ENCODE measurements at regions not wholly inside any gene's neighbourhood (a gene's known extent, or its start where the extent isn't known, plus 50 kb on each side); places are given as distances from the start of the nearest gene placed in this dataset.

GRCh38 chr2:128456281-128456680 is 137.6 kb upstream of the HS6ST1 start:
- Histone ChIP-seq H3K4me3 (ENCODE audit: low read length in 2 of 2) (no peak overlapping the region), H3K27me3 (ENCODE audit: control insufficient read depth in 2 of 2, insufficient read depth in 1 of 2, low read length in 1 of 2) (no peaks in the 10 kb centered on the region), H3K36me3 (ENCODE audit: control insufficient read depth in 2 of 2, insufficient read depth in 2 of 2, low read length in 1 of 2) (no peaks in the 10 kb centered on the region), H3K27ac (ENCODE audit: low read depth in 1 of 2, low read length in 1 of 2) (no peak overlapping the region), H3K9me3 (ENCODE audit: control insufficient read depth in 2 of 2, insufficient read depth in 1 of 2, low read length in 1 of 2) (peaks cover 0 to 11% of the 10 kb centered on the region in 2 donors), H3K4me1 (ENCODE audit: control insufficient read depth in 2 of 2, insufficient read depth in 2 of 2, low read length in 2 of 2) (peaks cover 0 to 6% of the 10 kb centered on the region in 2 donors)
- WGBS: 86% methylated on average over 5 of the region's 5 CpGs
- DNase-seq (ENCODE audit: low read depth in 6 of 9, low spot score in 9 of 9): no peak

GRCh38 chr2:128457006-128457604 is 138.4 kb upstream of the HS6ST1 start:
- no peak for DNase-seq (ENCODE audit: low read depth in 6 of 9, low spot score in 9 of 9)

GRCh38 chr2:128457716-128458115 is 139.0 kb upstream of the HS6ST1 start:
- Histone ChIP-seq H3K4me1 (ENCODE audit: control insufficient read depth in 2 of 2, insufficient read depth in 2 of 2, low read length in 2 of 2) (no peaks in the 10 kb centered on the region), H3K27ac (ENCODE audit: low read depth in 1 of 2, low read length in 1 of 2) (no peak overlapping the region), H3K4me3 (ENCODE audit: low read length in 2 of 2) (no peak overlapping the region), H3K36me3 (ENCODE audit: control insufficient read depth in 2 of 2, insufficient read depth in 2 of 2, low read length in 1 of 2) (no peaks in the 10 kb centered on the region), H3K27me3 (ENCODE audit: control insufficient read depth in 2 of 2, insufficient read depth in 1 of 2, low read length in 1 of 2) (no peaks in the 10 kb centered on the region), H3K9me3 (ENCODE audit: control insufficient read depth in 2 of 2, insufficient read depth in 1 of 2, low read length in 1 of 2) (peaks cover 0 to 14% of the 10 kb centered on the region in 2 donors)
- WGBS: 87% methylated on average over 5 of the region's 5 CpGs
- DNase-seq (ENCODE audit: low read depth in 6 of 9, low spot score in 9 of 9): no peak

More at GRCh38 chr2:128457006-128457604, 138.4 kb upstream of the HS6ST1 start:
- Histone ChIP-seq H3K9me3 (ENCODE audit: control insufficient read depth in 2 of 2, insufficient read depth in 1 of 2, low read length in 1 of 2) (peaks cover 0 to 12% of the 10 kb centered on the region in 2 donors), H3K27ac (ENCODE audit: low read depth in 1 of 2, low read length in 1 of 2) (no peak overlapping the region), H3K4me3 (ENCODE audit: low read length in 2 of 2) (no peak overlapping the region), H3K27me3 (ENCODE audit: control insufficient read depth in 2 of 2, insufficient read depth in 1 of 2, low read length in 1 of 2) (no peaks in the 10 kb centered on the region), H3K36me3 (ENCODE audit: control insufficient read depth in 2 of 2, insufficient read depth in 2 of 2, low read length in 1 of 2) (no peaks in the 10 kb centered on the region), H3K4me1 (ENCODE audit: control insufficient read depth in 2 of 2, insufficient read depth in 2 of 2, low read length in 2 of 2) (no peaks in the 10 kb centered on the region)
- WGBS: 97% methylated on average over 4 of the region's 4 CpGs

GRCh38 chr2:128458505-128458904 is 139.8 kb upstream of the HS6ST1 start:
- DNase-seq (ENCODE audit: low read depth in 6 of 9, low spot score in 9 of 9): no peak
- Histone ChIP-seq H3K27me3 (ENCODE audit: control insufficient read depth in 2 of 2, insufficient read depth in 1 of 2, low read length in 1 of 2) (no peaks in the 10 kb centered on the region), H3K9me3 (ENCODE audit: control insufficient read depth in 2 of 2, insufficient read depth in 1 of 2, low read length in 1 of 2) (peaks cover 0 to 14% of the 10 kb centered on the region in 2 donors), H3K36me3 (ENCODE audit: control insufficient read depth in 2 of 2, insufficient read depth in 2 of 2, low read length in 1 of 2) (no peaks in the 10 kb centered on the region), H3K4me1 (ENCODE audit: control insufficient read depth in 2 of 2, insufficient read depth in 2 of 2, low read length in 2 of 2) (no peaks in the 10 kb centered on the region), H3K4me3 (ENCODE audit: low read length in 2 of 2) (no peak overlapping the region), H3K27ac (ENCODE audit: low read depth in 1 of 2, low read length in 1 of 2) (no peak overlapping the region)
- 88% methylated on average over 2 of the region's 2 CpGs for WGBS

GRCh38 chr2:128464456-128464855 is 145.8 kb upstream of the HS6ST1 start:
- Histone ChIP-seq H3K36me3 (ENCODE audit: control insufficient read depth in 2 of 2, insufficient read depth in 2 of 2, low read length in 1 of 2) (no peaks in the 10 kb centered on the region), H3K4me1 (ENCODE audit: control insufficient read depth in 2 of 2, insufficient read depth in 2 of 2, low read length in 2 of 2) (no peaks in the 10 kb centered on the region), H3K4me3 (ENCODE audit: low read length in 2 of 2) (no peak overlapping the region), H3K27me3 (ENCODE audit: control insufficient read depth in 2 of 2, insufficient read depth in 1 of 2, low read length in 1 of 2) (no peaks in the 10 kb centered on the region), H3K9me3 (ENCODE audit: control insufficient read depth in 2 of 2, insufficient read depth in 1 of 2, low read length in 1 of 2) (peaks cover 8 to 37% of the 10 kb centered on the region in 2 donors), H3K27ac (ENCODE audit: low read depth in 1 of 2, low read length in 1 of 2) (no peak overlapping the region)
- WGBS: 98% methylated on average over 1 of the region's 1 CpG
- no peak for DNase-seq (ENCODE audit: low read depth in 6 of 9, low spot score in 9 of 9)

- DNase-seq (ENCODE audit: low read depth in 6 of 9, low spot score in 9 of 9): no peak
- H3K9me3 ChIP-seq (ENCODE audit: control insufficient read depth in 2 of 2, insufficient read depth in 1 of 2, low read length in 1 of 2): peaks cover 8 to 47% of the 10 kb centered on the region in 2 donors
- no peak overlapping the region for H3K4me3 ChIP-seq (ENCODE audit: low read length in 2 of 2)
- 93% methylated on average over 4 of the region's 4 CpGs for WGBS
- H3K36me3 ChIP-seq (ENCODE audit: control insufficient read depth in 2 of 2, insufficient read depth in 2 of 2, low read length in 1 of 2): no peaks in the 10 kb centered on the region
- H3K27me3 ChIP-seq (ENCODE audit: control insufficient read depth in 2 of 2, insufficient read depth in 1 of 2, low read length in 1 of 2): no peaks in the 10 kb centered on the region
- H3K4me1 ChIP-seq (ENCODE audit: control insufficient read depth in 2 of 2, insufficient read depth in 2 of 2, low read length in 2 of 2): no peaks in the 10 kb centered on the region
- H3K27ac ChIP-seq (ENCODE audit: low read depth in 1 of 2, low read length in 1 of 2): no peak overlapping the region
Measured at GRCh38 chr2:128465246-128466170, 146.8 kb upstream of the HS6ST1 start.

DNA sequence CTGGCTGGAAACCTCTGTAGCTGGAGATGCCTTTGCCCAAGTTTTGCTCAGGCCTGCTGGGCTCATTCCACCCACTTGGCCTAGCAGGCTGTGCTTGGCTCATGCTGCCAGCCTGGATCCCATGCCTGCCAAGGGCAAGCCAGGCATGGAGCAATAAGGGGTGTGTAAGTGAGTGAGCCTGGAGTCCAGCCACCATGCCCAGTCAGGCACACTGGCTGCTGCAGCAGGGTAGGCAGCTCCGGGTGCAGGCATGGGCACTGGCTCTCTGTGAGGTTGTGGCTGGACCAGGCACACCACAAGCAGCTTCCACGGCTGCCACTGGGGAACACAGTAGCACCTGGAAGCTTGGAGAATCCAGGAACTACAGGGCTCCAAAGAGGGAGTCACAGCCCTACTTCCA is 147.7 kb upstream of the HS6ST1 start:
- H3K9me3 ChIP-seq (ENCODE audit: control insufficient read depth in 2 of 2, insufficient read depth in 1 of 2, low read length in 1 of 2): peaks cover 8 to 52% of the 10 kb centered on the region in 2 donors
- no peak for DNase-seq (ENCODE audit: low read depth in 6 of 9, low spot score in 9 of 9)
- 100% methylated on average over 2 of the region's 2 CpGs for WGBS
- H3K36me3 ChIP-seq (ENCODE audit: control insufficient read depth in 2 of 2, insufficient read depth in 2 of 2, low read length in 1 of 2): no peaks in the 10 kb centered on the region
- no peaks in the 10 kb centered on the region for H3K27me3 ChIP-seq (ENCODE audit: control insufficient read depth in 2 of 2, insufficient read depth in 1 of 2, low read length in 1 of 2)
- H3K27ac ChIP-seq (ENCODE audit: low read depth in 1 of 2, low read length in 1 of 2): no peak overlapping the region
- no peaks in the 10 kb centered on the region for H3K4me1 ChIP-seq (ENCODE audit: control insufficient read depth in 2 of 2, insufficient read depth in 2 of 2, low read length in 2 of 2)
- H3K4me3 ChIP-seq (ENCODE audit: low read length in 2 of 2): no peak overlapping the region

- WGBS: 99% methylated on average over 2 of the region's 2 CpGs
Measured at GRCh38 chr2:128466776-128467175, 148.1 kb upstream of the HS6ST1 start.

GRCh38 chr2:128467321-128467969 is 148.8 kb upstream of the HS6ST1 start:
- Histone ChIP-seq H3K27ac (ENCODE audit: low read depth in 1 of 2, low read length in 1 of 2) (no peak overlapping the region), H3K9me3 (ENCODE audit: control insufficient read depth in 2 of 2, insufficient read depth in 1 of 2, low read length in 1 of 2) (peaks cover 8 to 58% of the 10 kb centered on the region in 2 donors)

More at GRCh38 chr2:128466776-128467175, 148.1 kb upstream of the HS6ST1 start:
- no peak for DNase-seq (ENCODE audit: low read depth in 6 of 9, low spot score in 9 of 9)
- no peaks in the 10 kb centered on the region for H3K4me1 ChIP-seq (ENCODE audit: control insufficient read depth in 2 of 2, insufficient read depth in 2 of 2, low read length in 2 of 2)
- no peaks in the 10 kb centered on the region for H3K36me3 ChIP-seq (ENCODE audit: control insufficient read depth in 2 of 2, insufficient read depth in 2 of 2, low read length in 1 of 2)
- peaks cover 8 to 55% of the 10 kb centered on the region in 2 donors for H3K9me3 ChIP-seq (ENCODE audit: control insufficient read depth in 2 of 2, insufficient read depth in 1 of 2, low read length in 1 of 2)
- no peak overlapping the region for H3K4me3 ChIP-seq (ENCODE audit: low read length in 2 of 2)
- H3K27ac ChIP-seq (ENCODE audit: low read depth in 1 of 2, low read length in 1 of 2): no peak overlapping the region
- H3K27me3 ChIP-seq (ENCODE audit: control insufficient read depth in 2 of 2, insufficient read depth in 1 of 2, low read length in 1 of 2): no peaks in the 10 kb centered on the region

More at GRCh38 chr2:128467321-128467969, 148.8 kb upstream of the HS6ST1 start:
- Histone ChIP-seq H3K4me3 (ENCODE audit: low read length in 2 of 2) (no peak overlapping the region), H3K36me3 (ENCODE audit: control insufficient read depth in 2 of 2, insufficient read depth in 2 of 2, low read length in 1 of 2) (no peaks in the 10 kb centered on the region), H3K27me3 (ENCODE audit: control insufficient read depth in 2 of 2, insufficient read depth in 1 of 2, low read length in 1 of 2) (no peaks in the 10 kb centered on the region), H3K4me1 (ENCODE audit: control insufficient read depth in 2 of 2, insufficient read depth in 2 of 2, low read length in 2 of 2) (peaks cover 2 to 6% of the 10 kb centered on the region in 2 donors)
- DNase-seq (ENCODE audit: low read depth in 6 of 9, low spot score in 9 of 9): no peak
- 92% methylated on average over 10 of the region's 10 CpGs for WGBS

Measured in thymus (tissue), 11 donors.